ENCODE measurements at regions not wholly inside any gene's neighbourhood (a gene's known extent, or its start where the extent isn't known, plus 50 kb on each side); places are given as distances from the start of the nearest gene placed in this dataset.

GRCh38 chr6:78808356-78808891, 58.9 kb upstream of the IRAK1BP1 start:
- no peak for TF ChIP-seq CTCF (IDR thresholded peaks at IDR 0.05; ENCODE audit: unreplicated experiment)
- Mint-ChIP-seq H3K4me3 (no peak overlapping the region), H3K36me3 (no peaks in the 10 kb centered on the region), H3K27ac (no peak overlapping the region), H3K4me1 (peaks cover 3% of the 10 kb centered on the region), H3K27me3 (ENCODE audit: low read depth) (peaks cover 6% of the 10 kb centered on the region), H3K9me3 (peaks cover 24% of the 10 kb centered on the region)
- no peak for DNase-seq (ENCODE audit: low spot score in 2 of 2, unreplicated experiment in 2 of 2)

- DNase-seq (ENCODE audit: low spot score in 2 of 2, unreplicated experiment in 2 of 2) = no peak
- no peak for TF ChIP-seq CTCF (IDR thresholded peaks at IDR 0.05; ENCODE audit: unreplicated experiment)
- H3K27ac Mint-ChIP-seq = no peak overlapping the region
- no peaks in the 10 kb centered on the region for H3K36me3 Mint-ChIP-seq
- peaks cover 23% of the 10 kb centered on the region for H3K9me3 Mint-ChIP-seq
- H3K4me3 Mint-ChIP-seq = no peak overlapping the region
- peaks cover 3% of the 10 kb centered on the region for H3K4me1 Mint-ChIP-seq
- peaks cover 6% of the 10 kb centered on the region for H3K27me3 Mint-ChIP-seq (ENCODE audit: low read depth)
Observed at GRCh38 chr6:78808933-78809332, 58.4 kb upstream of the IRAK1BP1 start.

- Mint-ChIP-seq H3K4me1 (peaks cover 3% of the 10 kb centered on the region), H3K27ac (no peak overlapping the region), H3K27me3 (ENCODE audit: low read depth) (peaks cover 6% of the 10 kb centered on the region), H3K36me3 (no peaks in the 10 kb centered on the region), H3K9me3 (peaks cover 18% of the 10 kb centered on the region), H3K4me3 (no peak overlapping the region)
- TF ChIP-seq CTCF (IDR thresholded peaks at IDR 0.05; ENCODE audit: unreplicated experiment) = no peak
- no peak for DNase-seq (ENCODE audit: low spot score in 2 of 2, unreplicated experiment in 2 of 2)
Observed at GRCh38 chr6:78810146-78810545, 57.2 kb upstream of the IRAK1BP1 start.

DNA sequence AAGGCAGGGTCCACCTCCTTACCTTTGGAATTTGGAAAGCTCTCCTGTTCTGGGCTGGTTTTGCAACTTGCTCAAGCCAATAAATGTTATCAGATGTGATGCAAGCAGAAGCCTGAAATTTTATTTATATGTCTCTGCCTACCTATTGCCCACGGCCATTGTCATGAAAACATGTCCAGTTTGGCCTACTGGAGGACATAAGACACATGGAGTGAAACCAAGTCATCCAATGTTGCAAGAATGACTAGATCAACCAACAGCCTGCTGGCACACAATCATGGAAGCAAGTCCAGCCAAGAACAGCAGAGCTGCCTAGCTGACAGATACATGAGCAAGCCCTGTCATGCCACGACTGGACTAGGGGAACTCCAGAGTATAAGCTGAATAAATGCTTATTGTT, 56.7 kb upstream of the IRAK1BP1 start:
- TF ChIP-seq CTCF (IDR thresholded peaks at IDR 0.05; ENCODE audit: unreplicated experiment) = no peak
- peaks cover 8% of the 10 kb centered on the region for H3K27me3 Mint-ChIP-seq (ENCODE audit: low read depth)
- H3K4me1 Mint-ChIP-seq = peaks cover 3% of the 10 kb centered on the region
- H3K36me3 Mint-ChIP-seq = no peaks in the 10 kb centered on the region
- H3K9me3 Mint-ChIP-seq = peaks cover 19% of the 10 kb centered on the region
- no peak overlapping the region for H3K4me3 Mint-ChIP-seq
- no peak overlapping the region for H3K27ac Mint-ChIP-seq
- DNase-seq (ENCODE audit: low spot score in 2 of 2, unreplicated experiment in 2 of 2) = no peak

All from mesothelial cell of epicardium (in vitro differentiated cells).